GM12892 (cell line): ENCODE measurements at regions not wholly inside any gene's neighbourhood (a gene's known extent, or its start where the extent isn't known, plus 50 kb on each side); places are given as distances from the start of the nearest gene placed in this dataset.

Experiments used
- POLR2A ChIP-seq: IDR thresholded peaks from 2 replicates; pipeline ENCODE4 v1.6.1; 2011; ENCODE audit warnings: low read depth, low read length, control low read depth
- TAF1 ChIP-seq: IDR thresholded peaks from 2 replicates; pipeline ENCODE4 v1.6.1; 2011; ENCODE audit warnings: low read depth, mild to moderate bottlenecking, control low read depth, low read length, borderline replicate concordance

DNA sequence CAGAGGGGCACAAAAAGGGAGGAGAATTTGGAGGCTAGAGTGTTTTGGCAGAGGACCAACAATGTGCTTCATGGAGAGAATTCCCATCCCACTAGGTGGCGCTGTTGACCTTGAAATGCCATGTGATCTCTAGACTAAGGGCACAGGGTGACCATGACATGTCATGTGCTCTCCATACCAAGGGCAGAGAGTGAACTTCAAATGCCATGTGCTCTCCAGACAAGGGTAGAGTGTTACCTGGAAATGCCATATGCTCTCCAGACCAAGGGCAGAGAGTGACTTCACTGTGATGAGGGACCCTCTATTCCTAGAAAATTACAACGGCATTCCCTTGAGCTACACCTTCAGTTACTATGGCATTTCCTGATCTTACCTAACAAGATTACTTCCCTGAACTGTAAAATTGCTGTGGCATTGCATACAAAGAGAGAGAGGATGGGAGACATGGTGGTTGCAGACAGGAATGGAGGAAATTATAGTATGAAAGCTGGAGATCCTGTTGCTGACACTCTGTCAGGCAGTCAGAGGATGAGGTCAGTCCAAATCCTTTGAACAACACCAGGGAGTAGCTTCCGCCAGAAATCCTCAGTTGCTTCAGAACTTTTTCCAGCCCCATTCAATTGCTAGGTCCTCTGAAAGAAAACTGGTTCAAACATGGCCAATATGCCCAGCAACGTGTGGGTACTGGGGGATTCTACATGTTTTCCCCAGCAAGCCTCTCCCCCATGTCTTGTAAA lies 60.9 kb upstream of the ACSM6 start:
- no peak for TF ChIP-seq POLR2A
- TF ChIP-seq TAF1, result no peak
